GM18951 (cell line): ENCODE measurements at regions not wholly inside any gene's neighbourhood (a gene's known extent, or its start where the extent isn't known, plus 50 kb on each side); places are given as distances from the start of the nearest gene placed in this dataset.
"Not testable (repeated sequence)": the region's sequence is repeated elsewhere in the genome, so short reads cannot be mapped to it uniquely, and the experiment has no call there.

ENCODE experiments used
- POLR2A ChIP-seq: IDR thresholded peaks from 4 replicates; pipeline ENCODE4 v1.6.1; 2011; ENCODE audit warnings: mild to moderate bottlenecking; ENCODE audit not compliant: insufficient read length, insufficient read depth; ENCODE audit errors: extremely low read depth
- in situ Hi-C: fragments of 300-500 bp; cut with MboI; formaldehyde crosslinking; loops from one replicate; pipeline ENCODE4 v1.12.0; 2022; ENCODE audit warnings: low sequenced_read_pairs, mixed read lengths, inconsistent platforms; ENCODE audit not compliant: unreplicated experiment

DNA sequence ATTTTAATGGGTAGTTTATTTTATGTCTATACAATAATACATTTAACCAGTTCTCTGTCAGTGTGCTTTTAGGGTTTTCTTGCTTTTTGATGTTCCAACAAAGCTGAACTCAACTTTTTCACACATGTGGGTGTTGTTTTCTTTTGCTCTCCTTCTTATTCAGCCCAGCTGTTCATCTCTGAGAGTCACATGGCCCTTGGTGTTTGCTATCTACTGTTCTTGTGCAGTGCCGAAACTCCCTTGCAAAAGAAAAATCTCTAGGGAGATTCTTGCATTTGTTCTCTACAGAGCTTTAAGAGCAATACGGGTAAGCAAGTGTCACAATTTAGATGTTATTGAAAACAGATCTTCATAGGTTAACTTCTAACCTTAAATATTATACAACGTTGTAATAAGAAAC, 281.1 kb upstream of the CXADR start:
- in situ Hi-C loops, result no loop called here
- no peak for TF ChIP-seq POLR2A

DNA sequence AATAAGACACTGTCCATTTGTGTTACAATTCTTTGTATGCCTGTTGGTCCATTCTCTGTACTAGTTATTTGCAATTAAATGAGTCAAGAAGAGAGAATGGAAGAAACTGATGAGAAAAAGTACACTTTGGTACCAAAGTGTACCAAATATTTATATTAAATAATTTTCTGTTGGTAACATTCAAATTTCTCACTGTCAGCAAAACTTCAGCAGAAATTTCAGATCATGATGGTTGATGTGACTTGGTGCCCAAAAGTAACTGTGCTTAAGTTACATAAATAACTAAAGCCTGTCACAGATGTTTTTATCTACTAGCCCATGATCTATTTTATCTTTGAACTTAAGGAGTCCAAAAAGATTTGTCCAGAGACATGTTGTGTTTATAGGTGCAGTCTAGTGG, 274.4 kb upstream of the CXADR start:
- in situ Hi-C loops, result no loop called here
- no peak for TF ChIP-seq POLR2A

DNA sequence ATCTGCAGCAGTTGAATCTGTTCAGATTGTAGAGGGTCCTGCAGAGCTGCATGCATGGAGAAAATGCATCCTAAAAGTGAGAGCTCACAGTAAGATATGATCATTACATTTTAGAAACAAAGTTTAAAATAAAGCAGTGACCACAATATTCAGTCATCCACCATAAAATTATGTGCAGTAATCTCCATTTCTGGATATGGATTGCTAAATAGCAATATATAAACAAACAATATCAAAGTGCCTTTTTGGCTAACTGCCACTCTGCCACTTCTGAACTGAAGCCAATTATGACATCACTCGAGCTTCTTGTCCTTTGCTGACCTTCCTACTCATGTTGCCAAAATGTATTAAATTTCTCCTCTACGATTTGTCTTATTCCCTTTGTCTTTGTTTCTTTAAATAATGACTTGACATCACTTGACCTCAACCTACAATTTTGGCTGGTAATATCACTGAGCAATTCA, 262.0 kb upstream of the CXADR start:
- in situ Hi-C loops, result no loop called here
- no peak for TF ChIP-seq POLR2A

DNA sequence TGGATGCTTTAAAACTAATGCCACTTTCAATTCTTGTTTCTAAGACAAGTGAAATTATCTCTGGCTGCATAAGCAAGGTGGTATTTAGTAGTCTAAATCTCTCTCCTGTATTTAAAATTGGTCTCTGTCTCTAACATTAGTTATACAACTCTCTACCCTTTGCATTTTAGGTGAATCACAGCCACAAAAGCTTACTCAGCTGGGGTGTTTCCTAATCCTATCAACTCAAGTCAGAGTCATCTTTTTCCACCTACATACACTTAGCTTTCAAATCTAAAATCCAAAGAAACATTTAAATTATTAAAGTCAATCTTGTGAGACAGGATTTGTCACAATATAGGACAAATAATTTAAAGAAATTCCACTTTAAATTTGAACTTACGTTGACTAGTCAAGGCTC, 255.1 kb upstream of the CXADR start:
- TF ChIP-seq POLR2A, result no peak
- in situ Hi-C loops, result no loop called here

DNA sequence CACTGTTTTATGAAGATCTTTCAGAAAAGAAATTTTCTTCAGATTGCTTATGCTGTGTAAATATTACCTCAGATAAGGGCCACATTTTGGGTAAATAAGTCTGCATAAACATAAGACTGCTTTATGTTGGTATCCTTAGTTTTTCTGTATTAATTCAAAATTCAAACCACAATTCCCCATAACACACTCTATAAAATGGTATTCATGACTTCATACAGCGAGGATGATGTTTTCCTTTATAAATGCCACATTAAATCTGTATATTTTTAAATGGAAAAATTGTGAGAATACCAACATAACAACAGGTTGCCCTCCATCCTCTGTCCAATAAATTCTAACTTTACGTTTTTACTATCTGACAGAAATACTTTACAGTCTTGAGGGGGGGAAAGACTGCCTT, 248.7 kb upstream of the CXADR start:
- TF ChIP-seq POLR2A, result no peak
- in situ Hi-C loops, result no loop called here

DNA sequence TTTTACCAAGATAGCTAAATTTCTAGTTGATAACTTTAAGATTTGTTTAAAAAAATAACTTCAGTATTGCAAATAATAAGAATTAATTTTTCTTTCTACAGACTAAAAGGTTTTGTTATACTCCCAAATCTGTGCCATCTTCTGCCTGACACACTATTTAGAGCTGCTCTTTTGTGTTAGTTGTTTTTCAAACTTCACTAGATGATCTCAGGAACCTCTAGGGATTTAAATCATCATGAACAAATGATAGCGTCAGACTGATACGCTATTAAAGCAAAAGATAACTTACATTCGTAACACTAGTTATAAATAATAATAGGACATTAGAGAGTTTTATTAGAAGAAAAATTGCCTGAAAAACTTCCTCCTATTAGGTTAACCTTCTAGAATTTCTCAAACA, 243.1 kb upstream of the CXADR start:
- in situ Hi-C loops, result no loop called here
- TF ChIP-seq POLR2A, result no peak

DNA sequence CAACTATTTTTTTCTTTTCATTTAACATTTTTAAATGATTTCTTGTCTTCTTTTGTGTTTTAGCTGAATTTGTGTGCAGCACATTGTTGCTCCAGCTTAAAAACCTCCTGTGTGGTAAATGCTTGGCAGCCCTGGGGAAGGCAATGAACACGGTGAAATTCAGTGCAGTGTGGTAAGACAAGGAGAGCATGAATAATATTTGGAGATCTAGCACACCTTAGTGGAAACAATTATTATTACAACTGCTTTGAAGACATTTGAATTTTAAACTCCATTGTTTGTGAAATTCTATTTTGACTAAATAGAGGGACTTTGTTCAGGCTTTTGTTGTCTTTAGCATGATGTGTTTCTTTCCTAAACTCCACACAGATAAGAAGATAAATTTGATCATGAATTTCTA, 242.6 kb upstream of the CXADR start:
- in situ Hi-C loops, result no loop called here
- TF ChIP-seq POLR2A, result no peak

DNA sequence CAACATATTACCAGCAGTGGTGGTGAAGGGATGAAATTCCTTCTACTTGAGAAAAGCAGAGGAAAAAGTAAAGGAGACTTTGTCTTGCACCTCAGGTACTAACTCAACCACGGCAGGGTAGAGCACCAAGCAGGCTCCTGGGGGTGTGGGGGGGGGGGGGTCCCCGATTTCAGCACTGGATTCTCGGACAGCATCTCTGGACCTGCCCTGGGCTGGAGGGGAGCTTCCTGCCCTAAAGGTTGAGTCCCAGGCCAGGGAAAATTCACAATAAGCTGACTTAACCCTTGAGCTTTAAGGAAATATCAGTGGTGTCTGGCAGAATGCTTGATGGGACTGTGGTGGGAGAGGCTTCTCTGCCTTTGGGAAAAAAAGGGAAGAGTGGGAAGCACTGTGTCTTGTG, 233.2 kb upstream of the CXADR start:
- TF ChIP-seq POLR2A, result no peak
- in situ Hi-C loops, result no loop called here

DNA sequence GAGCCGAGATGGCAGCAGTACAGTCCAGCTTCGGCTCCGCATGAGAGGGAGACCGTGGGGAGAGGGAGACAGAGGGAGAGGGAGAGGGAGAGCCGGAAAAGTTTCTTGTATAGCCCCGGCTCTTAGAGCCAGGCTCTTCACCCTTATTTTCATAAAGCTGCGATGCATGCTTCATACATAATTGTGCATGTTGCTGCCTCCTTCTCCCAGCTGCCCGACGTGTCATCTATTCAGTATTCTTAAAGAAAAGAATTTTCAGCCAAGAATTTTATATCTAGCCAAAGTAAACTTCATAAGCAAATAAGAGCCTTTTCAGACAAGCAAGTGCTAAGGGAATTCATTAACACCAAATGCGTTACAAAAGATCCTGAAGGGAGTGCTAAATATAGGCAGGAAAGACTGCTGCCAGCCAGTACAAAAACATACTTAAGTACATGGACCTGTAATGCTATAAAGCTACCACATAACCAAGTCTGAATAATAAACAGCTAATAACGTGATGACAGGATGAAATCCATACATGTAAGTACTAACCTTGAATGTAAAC, 219.8 kb upstream of the CXADR start:
- in situ Hi-C loops, result not testable (repeated sequence)

DNA sequence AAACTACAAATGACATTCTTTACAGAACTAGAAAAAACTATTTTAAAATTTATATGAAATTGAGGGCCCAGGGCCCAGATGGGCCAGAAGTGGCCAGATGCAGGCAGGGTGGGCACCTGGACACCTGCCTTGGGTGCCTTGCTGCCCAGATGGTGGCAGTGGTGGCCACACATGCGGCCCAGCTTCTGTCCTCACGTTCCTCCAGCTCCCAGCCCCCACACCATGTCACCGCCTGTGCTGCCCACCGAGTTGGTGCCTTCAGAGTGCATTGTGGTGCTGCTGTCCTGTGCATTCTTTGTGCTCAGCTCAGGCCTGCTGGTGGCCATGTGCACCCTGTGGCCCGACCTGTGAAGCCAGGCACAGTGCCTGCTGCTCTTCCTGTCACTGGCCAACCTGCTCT, 216.8 kb upstream of the CXADR start:
- no peak for TF ChIP-seq POLR2A
- in situ Hi-C loops, result no loop called here

DNA sequence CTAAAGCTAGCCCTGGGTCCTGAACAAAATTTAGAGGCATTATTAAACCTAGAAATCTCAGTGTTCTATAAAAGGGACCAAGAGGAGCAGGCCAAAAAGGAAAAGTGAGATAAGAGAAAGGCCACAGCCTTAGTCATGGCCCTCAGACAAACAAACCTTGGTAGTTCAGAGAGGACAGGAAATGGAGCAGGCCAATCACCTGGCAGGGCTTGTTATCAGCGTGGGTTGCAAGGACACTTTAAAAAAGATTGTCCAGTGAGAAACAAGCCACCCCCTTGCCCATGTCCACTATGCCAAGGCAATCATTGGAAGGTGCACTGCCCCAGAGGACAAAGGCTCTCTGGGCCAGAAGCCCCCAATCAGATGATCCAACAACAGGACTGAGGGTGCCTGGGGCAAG, 213.3 kb upstream of the CXADR start:
- in situ Hi-C loops, result not testable (repeated sequence)

DNA sequence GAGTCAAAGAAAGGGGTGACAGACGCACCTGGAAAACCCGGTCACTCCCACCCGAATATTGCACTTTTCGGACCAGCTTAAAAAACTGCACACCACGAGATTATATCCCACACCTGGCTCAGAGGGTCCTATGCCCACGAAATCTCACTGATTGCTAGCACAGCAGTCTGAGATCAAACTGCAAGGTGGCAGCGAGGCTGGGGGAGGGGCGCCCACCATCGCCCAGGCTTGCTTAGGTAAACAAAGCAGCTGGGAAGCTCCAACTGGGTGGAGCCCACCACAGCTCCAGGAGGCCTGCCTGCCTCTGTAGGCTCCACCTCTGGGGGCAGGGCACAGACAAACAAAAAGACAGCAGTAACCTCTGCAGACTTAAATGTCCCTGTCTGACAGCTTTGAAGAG, 185.1 kb upstream of the CXADR start:
- in situ Hi-C loops, result not testable (repeated sequence)

DNA sequence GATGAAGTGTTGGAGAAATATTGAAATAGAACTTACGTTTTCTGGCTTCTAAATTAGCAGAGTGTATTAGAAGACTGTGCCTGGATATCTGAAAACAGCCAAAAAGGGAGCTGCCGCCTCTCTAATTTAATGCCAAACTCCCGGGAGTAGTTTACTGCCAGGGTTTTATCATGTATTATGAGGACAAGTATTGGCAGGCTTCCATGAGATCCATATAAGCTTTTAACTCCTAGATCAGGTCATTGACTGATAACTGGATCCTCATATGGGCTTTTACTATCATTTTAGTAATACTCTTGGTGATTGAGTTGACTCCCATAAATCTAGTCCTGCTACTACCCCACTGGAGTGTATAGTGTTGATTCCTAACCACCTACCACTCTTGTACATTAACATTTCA, 178.4 kb upstream of the CXADR start:
- TF ChIP-seq POLR2A, result no peak
- in situ Hi-C loops, result no loop called here

DNA sequence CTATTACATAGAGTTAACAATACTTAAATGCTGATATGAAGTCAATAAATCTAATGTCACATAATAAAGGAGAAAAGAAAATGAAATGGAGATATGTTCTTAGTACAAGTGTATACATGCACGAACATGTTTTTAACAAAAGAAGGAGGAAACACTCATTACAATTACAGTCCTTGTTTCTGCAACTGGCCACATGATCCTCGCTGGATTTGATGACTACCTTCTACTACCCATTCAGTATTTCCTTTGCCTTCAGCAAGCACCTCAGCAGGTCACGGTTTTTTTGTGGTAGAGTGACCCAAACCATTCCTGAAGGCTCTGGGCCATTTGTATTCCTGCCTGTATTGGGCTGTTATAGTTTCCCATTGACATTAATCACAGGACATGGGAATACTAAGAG, 172.8 kb upstream of the CXADR start:
- no peak for TF ChIP-seq POLR2A
- in situ Hi-C loops, result no loop called here

DNA sequence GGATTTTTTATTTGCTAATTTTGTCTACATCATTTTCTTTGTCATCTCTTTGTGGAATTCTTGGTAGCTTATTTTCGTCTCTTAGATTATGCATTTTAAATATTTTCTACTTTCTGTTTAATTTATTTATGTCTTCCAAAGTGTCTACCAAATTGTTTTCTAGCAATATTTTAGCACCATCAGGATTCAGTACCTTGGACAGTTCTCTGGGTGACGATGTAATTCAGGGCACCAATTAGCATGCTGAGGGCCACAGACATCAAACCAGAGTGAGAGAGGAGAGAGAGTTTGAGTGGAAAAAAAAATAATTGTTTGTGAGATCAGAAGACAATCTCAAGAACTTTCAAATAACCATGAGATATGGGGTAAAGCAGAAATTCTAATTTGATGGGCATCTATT, 169.8 kb upstream of the CXADR start:
- in situ Hi-C loops, result no loop called here
- no peak for TF ChIP-seq POLR2A
